GM19452 (cell line): ENCODE measurements at regions not wholly inside any gene's neighbourhood (a gene's known extent, or its start where the extent isn't known, plus 50 kb on each side); places are given as distances from the start of the nearest gene placed in this dataset.

Experiments
- ATAC-seq: cut with Tn5 transposase; IDR thresholded peaks from one replicate; pipeline ENCODE4 v1.9.1; 2021; ENCODE audit not compliant: unreplicated experiment

DNA sequence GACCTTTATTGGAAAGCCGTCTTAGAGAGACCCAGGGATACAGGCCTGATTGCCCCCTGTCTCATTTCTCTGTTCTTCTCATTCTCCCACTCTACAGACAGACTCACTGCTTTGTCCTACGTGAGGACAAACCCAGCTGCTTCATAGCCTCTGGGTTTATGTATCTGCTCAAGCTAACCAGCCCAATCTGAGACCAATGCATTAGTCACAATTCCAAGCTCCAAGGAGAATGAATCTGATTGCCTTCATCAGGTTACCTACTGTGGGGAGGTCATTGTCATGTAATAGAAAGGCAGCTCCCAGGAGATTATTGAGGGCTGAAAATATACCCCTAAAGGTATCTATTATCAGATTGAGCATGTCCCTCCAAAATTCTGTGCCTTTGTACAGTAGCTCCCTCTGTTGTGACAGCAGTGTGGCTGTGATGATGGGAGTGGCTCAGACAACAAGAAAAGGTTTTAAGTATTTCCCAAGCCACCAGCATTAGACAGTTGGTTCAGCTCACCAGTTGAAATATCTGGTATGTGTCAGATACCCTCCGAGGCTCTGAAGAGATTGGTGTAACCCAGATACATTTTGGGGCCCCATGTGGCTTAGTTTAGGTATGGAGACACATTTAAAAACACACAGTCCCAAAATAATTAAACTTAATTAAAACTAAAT, 123.1 kb upstream of the EEPD1 start:
- no peak for ATAC-seq

DNA sequence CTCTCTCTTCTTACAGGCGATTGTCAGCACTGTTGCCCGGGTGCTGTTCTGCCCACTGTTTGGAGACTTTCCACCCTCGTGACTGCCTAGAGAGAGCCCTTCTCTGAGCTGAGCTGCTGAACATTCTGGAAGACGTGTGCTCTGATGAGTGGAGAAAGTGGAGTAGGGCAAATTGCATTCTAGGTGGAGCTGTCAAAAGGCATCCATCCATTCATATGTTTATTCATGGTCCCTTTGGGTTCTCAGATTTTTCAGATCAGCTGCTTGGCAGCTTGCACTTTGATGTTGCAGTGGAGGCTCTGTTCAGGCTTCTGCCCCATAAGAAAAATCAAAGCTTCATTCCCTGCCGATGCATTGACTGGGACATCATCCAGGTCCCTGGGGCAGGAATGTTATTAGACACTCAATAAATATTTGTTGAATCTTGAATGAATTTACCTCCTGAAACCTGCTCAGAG, 120.7 kb upstream of the EEPD1 start:
- ATAC-seq, result no peak

DNA sequence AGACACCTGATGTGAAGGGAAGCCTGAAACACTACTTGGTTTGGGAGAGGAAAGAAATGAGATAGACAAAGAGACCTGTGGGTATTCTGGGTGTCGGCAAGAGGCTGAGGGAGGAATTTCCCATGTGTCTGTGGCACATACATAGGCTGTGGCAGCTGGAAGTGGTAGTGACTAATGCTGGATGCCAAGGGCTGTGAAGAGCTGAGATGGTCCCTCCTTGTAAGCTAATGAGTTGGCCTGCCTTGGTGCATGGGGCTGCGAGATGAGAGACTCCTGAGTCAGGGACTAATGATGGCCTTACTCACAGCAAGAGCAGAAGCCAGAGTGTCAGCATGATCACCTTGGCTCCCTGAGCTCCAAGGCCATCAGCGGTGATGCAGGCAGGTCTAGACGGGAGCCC, 119.0 kb upstream of the EEPD1 start:
- no peak for ATAC-seq

DNA sequence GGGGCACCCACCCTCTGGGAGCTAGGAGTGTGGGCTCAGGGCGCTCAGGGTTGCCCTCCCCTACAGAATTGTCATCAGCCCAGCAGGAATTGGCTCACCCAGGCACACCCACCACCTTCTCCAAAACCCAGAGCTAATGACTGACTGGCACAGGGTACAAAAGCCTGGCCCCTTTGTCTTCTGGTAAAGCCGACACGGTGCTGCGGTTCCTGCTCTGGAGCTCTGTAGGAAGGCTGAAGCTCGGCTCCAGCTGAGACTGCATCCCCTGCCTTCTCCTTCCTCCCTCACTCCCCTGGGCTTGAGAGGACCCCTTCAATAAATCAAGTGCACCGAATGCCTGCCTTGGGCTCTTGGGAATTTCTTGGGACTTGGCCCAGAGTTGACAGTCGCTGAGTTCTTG, 117.9 kb upstream of the EEPD1 start:
- ATAC-seq, result no peak

DNA sequence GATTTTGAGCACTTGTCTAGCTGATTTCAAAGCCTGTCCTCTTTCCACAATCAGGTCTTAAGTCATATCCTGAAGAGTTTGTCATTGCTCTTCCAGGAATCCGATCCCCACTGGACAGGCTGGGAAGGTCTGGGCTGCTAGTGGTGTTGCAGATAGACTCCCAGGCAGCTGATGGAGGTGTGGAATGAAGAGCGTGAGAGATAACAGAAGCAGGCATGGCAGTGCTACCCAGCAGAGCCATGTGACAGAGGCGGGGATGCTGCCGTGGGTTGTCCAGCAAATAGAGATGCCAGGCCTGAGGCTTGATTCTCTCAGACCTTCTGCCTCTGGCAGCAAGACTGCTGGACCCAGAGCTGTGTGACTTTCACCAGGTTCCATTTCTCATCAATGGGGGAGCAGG, 116.5 kb upstream of the EEPD1 start:
- no peak for ATAC-seq

DNA sequence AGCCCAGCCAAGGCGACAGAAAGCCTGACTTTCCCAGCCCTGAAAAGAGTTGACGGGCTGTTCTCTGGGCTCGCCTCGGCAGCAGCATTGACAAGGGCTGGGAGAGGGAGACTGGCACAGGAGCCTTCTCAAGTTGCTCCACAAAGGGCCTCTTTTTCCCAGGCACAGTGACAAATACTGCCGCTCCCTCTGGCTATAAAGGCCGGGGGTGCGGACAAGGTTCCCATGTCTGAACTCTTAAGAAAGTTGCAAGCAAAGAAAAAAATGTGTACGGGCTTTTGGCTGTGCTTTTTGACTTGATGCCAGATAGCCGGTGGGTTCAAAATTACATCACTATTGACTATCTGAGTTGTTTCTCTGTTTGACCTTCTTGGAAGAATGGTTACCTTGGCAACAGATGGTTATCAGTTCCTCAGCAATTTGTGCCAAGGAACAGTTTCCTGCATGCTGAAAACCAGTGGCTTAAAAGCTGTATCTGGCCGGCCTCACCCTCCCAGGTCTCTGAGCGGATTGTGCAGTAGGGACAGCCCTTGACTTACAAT, 115.9 kb upstream of the EEPD1 start:
- ATAC-seq, result no peak

DNA sequence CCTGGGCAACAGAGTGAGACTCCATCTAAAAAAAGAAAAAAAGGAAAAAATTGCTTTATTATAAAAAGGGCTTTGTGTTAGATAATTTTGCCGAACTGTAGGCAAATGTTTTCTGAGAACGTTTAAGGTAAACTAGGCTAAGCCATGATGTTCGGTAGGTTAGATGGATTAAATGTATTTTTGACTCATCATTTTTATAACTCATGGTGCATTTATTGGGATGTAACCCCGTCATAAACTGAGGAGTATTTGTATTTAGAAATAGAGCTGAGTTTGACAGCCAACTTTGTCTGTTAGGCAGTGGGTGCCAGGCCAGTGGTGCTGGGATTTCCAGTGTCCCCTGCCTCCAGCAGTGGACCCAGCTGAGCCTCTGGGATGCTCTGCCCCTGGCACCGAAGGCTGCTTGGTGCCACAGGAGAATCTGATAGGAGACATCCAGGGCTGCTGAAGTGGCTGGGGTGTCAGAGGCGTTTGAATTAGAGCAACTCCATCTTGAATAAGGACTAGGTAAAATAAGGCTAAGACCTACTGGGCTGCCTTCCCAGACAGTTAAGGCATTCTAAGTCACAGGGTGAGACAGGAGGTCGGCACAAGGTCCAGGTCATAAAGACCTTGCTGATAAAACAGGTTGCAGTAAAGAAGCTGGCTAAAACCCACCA, 114.9 kb upstream of the EEPD1 start:
- ATAC-seq, result no peak

DNA sequence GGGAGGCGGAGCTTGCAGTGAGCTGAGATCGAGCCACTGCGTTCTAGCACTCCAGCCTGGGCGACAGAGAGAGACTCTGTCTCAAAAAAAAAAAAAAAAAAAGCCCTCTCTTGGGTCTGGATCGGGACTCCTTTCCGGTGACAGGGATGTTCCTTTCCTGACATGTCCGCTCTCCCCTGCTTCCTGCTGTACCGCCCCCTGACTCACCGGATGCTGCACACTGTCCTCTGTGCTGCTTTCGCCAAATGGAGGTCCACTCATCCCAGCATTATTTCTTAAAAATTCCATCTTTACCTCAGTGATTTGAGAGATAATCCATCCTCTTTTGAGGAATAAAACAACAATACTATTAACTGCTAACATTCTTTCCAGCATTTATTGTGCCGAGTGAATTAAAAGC, 113.8 kb upstream of the EEPD1 start:
- no peak for ATAC-seq

DNA sequence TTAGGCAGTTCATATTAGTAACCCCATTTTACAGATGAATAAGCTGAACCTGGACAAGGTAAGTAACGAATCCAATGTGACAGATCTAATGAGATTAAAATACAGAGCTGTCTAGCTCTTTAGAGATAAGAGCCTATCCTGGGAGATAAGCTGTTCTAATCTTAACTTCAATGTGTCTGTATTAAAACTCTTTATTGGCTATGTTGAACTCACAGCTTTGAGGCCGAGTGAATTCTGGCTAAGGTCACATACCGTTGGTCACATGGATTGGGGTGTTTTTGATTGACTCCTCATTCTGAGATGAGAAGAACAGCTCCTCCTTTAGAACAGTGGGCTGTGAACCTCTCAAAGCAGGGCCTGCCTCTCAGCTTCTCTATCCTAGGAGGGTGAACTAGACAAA, 113.4 kb upstream of the EEPD1 start:
- no peak for ATAC-seq

DNA sequence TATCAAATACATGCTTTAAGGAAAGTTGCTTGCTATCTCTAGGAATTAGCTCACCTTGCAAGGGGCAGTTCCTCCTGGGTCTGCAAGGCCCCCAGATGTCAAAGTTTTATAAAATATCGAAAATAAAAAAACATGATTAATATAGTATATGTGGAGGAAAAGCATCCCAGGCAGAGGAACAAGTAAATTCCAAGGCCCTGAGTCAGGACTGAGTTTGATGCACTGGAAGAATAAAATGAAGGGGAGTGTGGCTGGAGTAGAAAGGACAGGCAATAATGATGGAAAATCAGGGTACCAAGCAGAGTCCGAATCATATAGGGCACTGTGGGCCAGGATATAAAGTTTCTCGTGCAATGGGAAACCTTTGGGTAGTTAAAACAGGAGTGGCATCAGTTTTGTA, 112.4 kb upstream of the EEPD1 start:
- ATAC-seq, result no peak

DNA sequence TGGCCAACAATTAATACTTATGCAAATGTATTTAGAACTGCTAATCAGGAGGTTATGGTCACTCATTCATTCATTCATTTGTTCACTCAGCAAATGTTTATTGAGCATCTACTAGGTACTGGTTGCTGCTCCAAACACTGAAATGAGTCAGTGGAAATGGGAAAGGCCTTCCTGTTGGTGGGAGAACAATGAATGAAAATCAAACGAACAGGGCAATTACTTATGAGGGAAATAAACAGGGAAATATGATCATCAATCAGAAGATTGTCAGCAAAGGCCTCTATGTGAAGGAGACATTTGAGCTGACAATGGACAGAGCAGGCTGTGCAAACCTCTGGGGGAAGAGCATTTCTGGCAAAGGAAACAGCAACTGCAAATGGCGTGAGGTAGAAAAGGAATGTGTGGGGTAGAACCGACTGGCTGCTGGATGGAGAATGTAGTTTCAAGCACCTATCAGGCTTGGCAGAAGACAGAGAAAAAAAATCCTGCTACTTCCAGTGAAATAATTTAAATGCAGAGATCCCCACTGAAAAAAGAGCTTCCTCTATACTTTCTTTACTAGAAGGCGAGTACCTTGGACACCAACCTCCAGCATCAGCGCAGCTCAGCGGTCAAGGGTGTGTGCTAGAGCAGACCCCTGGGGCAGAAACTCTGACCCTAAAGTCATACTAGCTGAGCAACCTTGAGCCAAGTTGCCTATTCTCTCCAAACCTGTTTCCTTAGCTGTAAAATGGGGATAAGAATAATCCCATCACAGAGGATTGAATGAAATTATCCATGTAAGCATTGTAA, 108.8 kb upstream of the EEPD1 start:
- ATAC-seq, result no peak

DNA sequence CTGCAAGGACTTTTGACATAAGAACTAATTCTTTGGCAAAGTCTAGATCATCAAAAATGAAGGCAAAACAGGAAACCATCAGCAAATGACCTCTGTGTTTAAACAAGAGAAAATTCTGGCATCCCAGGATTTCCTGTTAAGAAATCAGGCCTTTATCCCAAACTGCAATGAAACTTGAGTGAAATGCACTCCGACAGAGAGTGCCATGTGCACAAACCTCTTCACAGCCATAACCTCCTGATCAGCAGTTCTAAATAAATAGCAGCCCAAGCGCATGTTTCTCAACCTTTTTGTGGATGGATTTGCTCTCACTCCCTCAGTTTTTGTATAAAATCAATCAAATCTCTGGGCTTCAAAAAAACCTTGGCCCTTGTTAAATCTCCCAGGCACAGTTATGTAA, 107.7 kb upstream of the EEPD1 start:
- ATAC-seq, result no peak

DNA sequence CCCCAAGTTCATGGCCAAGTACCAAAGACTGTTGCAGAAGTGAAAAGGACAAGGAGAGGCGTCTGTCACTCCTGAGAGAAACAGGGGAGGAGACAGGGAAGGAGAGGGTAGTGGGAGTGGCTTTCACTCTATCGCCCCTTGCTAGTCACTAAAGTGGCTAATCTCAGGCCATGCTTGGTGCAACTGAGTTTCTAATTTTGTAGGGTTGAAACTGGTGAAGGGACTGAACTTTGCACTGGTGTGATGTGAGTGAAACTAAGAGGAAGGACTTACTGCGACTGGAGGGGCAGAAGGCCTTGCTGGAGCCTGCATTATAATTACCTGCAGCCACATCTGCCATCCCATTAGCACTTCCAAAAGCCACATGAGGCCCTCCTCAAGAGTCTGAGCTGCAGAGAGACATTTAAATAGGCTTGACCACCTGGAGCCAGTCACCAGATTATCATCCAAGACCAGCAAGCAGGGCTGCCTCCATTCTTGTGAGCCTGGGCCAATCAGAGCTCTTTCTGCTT, 107.2 kb upstream of the EEPD1 start:
- ATAC-seq, result no peak

DNA sequence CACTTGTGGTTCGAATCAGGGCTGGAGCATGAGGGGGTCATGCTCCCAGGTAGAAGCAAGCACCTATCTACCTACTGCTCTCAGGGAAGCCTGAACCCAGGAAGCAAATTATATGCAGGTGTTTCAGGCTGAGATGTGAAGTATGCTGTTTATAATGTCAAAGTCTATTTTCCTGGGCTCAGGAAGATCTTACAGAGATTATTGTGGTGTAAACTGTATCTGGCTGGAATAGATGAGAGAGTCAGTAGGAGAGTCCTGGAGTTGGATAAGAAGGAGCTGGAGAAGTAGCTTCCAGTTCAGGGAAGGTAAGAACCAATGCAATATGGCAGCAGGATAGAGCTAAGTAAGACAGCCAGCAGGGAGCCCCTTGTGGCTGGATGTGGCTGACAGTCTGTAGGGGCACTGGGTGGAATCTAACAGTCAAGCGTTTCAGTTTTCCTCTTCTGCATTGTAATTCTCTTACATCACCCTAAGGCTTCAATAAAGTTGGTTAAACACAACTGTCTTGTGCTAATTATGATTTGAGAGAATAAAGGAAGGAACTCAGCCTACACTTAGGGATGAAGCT, 105.9 kb upstream of the EEPD1 start:
- ATAC-seq, result no peak

DNA sequence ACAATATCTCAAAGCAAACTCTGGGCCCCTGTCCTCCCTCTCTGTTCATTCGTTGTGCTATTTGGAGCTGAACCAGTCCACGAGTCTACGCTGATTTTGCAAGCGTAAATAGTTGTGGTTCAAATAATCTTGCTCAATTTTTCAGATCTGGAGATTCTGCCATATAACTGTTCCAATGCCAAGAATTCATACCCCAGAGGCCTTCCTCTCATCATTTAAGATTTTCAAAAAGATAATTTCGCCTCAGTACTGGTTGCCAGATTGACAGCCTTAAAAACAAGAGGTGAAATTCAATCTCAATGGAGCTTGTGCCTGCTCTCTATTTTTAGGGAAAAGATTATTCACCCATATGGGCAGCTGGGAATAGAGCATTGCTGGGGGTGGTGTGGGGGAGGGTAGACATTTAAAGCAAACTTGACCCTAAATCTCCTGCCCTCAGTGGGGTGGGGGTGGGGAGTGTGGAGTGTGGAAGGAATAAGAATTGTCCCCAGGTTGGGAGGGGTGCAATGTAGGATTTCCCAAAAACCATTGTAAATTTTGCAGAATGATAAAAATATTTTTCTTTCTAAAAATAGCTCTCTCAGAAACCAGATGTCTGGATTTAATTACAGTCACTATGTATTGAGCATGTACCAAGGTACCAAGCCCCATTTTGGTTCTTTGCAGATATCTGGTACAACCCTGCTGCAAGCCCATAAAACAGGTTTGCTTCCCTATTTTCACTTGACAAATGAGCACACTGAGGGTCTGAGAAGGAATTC, 104.7 kb upstream of the EEPD1 start:
- ATAC-seq, result no peak

DNA sequence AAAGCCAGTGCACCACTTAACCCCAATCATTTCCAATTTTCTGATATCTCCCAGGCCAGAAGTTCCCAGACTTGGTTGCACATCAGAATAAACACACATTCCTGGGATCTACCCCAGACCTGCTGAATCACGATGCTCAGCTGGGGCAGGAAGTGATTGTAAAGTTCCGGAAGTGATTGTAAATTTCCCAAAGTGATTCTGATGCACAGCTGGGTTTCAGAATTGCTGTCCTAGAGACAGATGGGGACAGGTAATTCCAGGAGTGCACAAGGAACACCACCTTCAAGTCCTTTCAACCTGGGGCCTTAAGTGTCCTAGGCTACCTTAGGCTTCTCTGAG, 104.2 kb upstream of the EEPD1 start:
- no peak for ATAC-seq

DNA sequence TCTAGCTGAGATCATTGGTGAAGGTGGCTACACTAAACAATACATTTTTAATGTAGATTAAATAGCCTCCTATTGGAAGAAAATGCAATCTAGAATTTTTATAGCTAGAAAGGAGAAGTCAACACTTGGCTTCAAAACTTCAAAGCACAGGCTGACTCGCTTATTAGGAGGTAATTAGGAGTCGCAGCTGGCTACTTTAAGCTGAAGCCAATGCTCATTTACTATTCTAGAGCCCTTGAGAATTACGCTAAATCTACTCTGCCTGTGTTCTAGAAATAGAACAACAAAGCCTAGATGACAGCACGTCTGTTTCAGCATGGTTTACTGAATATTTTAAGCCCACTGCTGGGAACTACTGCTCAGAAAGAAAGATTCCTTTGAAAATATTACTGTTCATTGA, 101.6 kb upstream of the EEPD1 start:
- ATAC-seq, result no peak

DNA sequence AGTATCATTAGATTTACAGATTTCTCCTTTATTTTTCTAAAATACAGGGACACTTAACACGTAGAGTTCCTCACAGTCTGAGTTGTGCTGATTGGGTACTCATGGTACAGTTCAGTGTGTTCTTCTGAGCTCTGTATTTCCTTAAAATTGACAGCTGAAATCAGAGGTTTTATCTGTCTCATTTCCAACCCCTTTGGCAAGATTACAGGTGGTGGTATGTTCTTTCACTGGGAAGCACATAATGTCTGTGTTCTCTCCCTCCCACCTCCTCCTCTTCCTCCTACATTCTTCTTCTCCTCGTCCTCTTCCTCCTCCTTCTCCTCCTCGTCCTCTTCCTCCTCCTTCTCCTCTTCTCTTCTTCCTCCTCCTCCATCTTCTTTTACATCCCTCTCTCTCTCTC, 99.5 kb upstream of the EEPD1 start:
- ATAC-seq, result no peak

DNA sequence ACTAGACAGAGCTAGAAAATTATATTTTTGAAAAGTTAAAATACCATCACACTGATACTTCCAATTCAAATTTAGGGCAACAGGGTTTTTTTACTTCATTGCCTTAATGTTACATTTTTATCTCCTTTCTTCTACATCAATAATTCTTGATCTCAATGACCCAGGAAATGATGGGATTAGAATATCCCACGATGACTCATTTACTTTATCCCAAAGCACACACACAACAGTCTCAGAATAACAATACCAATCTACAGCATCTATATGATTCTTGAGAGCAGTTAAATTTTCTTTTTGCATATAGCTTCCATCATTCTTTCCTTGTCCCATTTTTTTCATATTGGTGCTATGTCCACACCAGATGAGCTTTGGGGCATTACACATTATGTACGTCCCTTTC, 98.4 kb upstream of the EEPD1 start:
- ATAC-seq, result no peak

DNA sequence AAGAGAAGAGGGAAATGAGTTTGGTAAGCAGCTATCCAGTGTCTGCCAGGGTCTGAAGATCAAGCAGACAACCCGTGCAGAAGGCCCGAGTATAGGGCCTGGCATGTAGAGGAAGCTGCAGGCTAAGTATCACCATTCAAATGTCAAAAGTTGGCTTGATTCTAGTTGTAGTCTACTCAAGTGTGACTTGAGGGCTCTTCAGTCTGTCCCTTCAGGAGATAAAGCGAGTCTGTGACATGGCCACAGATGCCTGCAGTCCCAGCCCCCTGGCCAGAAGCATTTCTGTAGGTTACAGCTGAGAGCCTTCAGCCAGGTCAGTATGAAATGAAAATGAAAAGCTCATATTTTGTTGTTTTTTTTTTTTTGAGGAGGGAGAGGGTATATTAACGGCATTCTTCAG, 97.8 kb upstream of the EEPD1 start:
- no peak for ATAC-seq

DNA sequence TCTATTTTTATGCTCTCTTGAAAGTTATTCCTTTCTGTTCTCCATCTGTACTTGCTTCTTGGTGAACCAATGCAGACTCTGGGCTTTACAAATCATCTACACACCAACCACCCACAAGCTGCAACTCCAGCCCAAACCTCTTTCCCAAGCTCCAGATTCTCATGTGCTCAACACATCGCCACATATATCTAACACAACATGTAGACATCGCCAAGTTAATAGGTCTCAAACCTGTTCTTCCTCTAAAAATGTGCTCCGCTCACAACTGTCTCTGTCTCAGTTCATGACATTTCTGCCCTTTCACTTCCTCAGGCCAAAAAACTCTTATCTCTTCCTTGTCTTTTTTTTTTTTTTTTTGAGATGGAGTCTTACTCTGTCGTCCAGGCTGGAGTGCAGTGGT, 95.7 kb upstream of the EEPD1 start:
- ATAC-seq, result no peak
